ENCODE measurements at regions not wholly inside any gene's neighbourhood (a gene's known extent, or its start where the extent isn't known, plus 50 kb on each side); places are given as distances from the start of the nearest gene placed in this dataset.

- no peak for TF ChIP-seq CTCF (IDR thresholded peaks at IDR 0.05; ENCODE audit: extremely low read depth, missing control alignments)
- no peak for DNase-seq (ENCODE audit: low spot score)
Observed at GRCh38 chr14:104323551-104324175, 185.3 kb downstream of the KIF26A start.

DNA sequence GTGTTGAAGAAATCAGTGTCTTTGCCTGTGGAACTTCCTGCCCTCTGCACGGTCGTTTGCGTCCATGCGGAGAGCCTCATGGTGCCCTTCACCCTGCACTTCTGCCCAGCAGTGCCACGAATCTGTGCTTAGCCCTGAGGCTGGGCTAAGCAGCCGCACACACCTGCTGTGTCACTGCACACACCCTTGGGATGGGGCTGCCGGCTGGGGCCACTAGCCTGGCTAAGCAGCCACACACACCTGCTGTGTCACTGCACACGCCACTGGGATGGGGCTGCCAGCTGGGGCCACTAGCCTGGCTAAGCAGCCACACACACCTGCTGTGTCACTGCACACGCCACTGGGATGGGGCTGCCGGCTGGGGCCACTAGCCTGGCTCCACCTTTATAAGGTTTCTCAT is 188.5 kb downstream of the KIF26A start:
- DNase-seq (ENCODE audit: low spot score) = no peak
- no peak for TF ChIP-seq CTCF (IDR thresholded peaks at IDR 0.05; ENCODE audit: extremely low read depth, missing control alignments)

- no peak for TF ChIP-seq CTCF (IDR thresholded peaks at IDR 0.05; ENCODE audit: extremely low read depth, missing control alignments)
- DNase-seq (ENCODE audit: low spot score) = no peak
Observed at GRCh38 chr14:104328607-104329006, 190.2 kb downstream of the KIF26A start.

GRCh38 chr14:104329793-104330192 is 191.4 kb downstream of the KIF26A start:
- no peak for TF ChIP-seq CTCF (IDR thresholded peaks at IDR 0.05; ENCODE audit: extremely low read depth, missing control alignments)
- DNase-seq (ENCODE audit: low spot score) = no peak

DNA sequence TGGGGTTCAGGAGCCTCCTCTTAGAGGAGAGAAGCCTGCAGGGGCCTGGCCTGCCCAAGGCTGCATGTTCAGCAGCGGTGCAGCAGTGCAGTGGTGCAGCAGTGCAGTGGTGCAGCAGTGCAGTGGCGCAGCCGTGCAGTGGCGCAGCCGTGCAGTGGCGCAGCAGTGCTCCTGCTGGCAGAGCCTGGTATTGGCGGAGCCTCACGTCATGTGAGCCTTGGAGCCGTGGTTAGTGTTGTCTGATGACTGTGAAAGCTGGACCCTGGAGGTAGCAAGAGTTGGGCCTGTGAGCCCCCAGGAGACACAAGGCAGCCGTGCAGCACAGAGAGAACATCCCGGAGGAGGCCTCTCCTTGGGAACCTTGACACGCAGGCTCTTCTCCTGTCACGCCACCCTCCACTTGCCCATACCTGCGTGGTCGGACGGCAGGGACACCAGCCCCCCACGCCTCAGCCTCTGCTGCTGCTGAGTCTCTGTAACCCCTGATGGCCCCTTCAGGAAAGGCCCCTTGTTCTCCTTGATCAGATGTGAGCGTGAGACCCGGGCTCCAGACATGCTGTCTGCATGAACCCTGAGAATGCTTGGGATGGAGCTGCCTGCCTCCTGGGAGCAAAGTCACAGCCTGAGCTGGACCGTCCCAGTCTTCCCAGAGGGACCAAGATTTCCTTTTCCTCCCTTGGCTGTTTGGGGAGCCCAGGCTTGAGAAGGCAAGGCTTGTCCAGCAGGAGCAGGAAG is 193.7 kb downstream of the KIF26A start:
- no peak for DNase-seq (ENCODE audit: low spot score)
- no peak for TF ChIP-seq CTCF (IDR thresholded peaks at IDR 0.05; ENCODE audit: extremely low read depth, missing control alignments)

- no peak for DNase-seq (ENCODE audit: low spot score)
- no peak for TF ChIP-seq CTCF (IDR thresholded peaks at IDR 0.05; ENCODE audit: extremely low read depth, missing control alignments)
Observed at GRCh38 chr14:104332634-104333270, 194.4 kb downstream of the KIF26A start.

All from GM20000 (cell line).